LNCAP (cell line): ENCODE measurements at regions not wholly inside any gene's neighbourhood (a gene's known extent, or its start where the extent isn't known, plus 50 kb on each side); places are given as distances from the start of the nearest gene placed in this dataset.

Experiments
- CTCF ChIP-seq: fragments of 450-650 bp; IDR thresholded peaks from 2 replicates; pipeline ENCODE4 v1.5.1; 2017; ENCODE audit warnings: mild to moderate bottlenecking

GRCh38 chr9:102941868-102942267 is 53.3 kb upstream of the CYLC2 start:
- TF ChIP-seq CTCF: no peak

GRCh38 chr9:102922526-102922925 is 72.6 kb upstream of the CYLC2 start:
- TF ChIP-seq CTCF: no peak

- TF ChIP-seq CTCF: no peak
These were observed 83.9 kb upstream of the CYLC2 start for GRCh38 chr9:102911185-102911584.

- no peak for TF ChIP-seq CTCF
These were observed 103.1 kb upstream of the CYLC2 start for GRCh38 chr9:102892025-102892424.

GRCh38 chr9:102875687-102876086 is 119.4 kb upstream of the CYLC2 start:
- TF ChIP-seq CTCF: no peak

- no peak for TF ChIP-seq CTCF
These were observed 127.6 kb upstream of the CYLC2 start for GRCh38 chr9:102867488-102867887.

- TF ChIP-seq CTCF: no peak
These were observed 132.7 kb upstream of the CYLC2 start for GRCh38 chr9:102862478-102862877.

- no peak for TF ChIP-seq CTCF
These were observed 139.5 kb upstream of the CYLC2 start for GRCh38 chr9:102855641-102856040.
